ENCODE measurements at regions not wholly inside any gene's neighbourhood (a gene's known extent, or its start where the extent isn't known, plus 50 kb on each side); places are given as distances from the start of the nearest gene placed in this dataset.
"Not testable (repeated sequence)": the region's sequence is repeated elsewhere in the genome, so short reads cannot be mapped to it uniquely, and the experiment has no call there.

GRCh38 chr19:27419217-27419616, 1793.7 kb downstream of the UQCRFS1 start:
- peaks cover 59% of the 10 kb centered on the region for H3K9me3 ChIP-seq (ENCODE audit: low read depth, low read length, poor library complexity, severe bottlenecking)
- DNase-seq (ENCODE audit: low spot score); CTCF ChIA-PET; H3K4me3 ChIP-seq (ENCODE audit: low read depth, low read length, poor library complexity, severe bottlenecking); BruUV-seq (replicated peaks); H3K4me1 ChIP-seq (ENCODE audit: insufficient read depth, low read length, poor library complexity, severe bottlenecking); H3K27ac ChIP-seq (ENCODE audit: low read depth, low read length, poor library complexity, severe bottlenecking); H3K36me3 ChIP-seq (ENCODE audit: insufficient read depth, low read length, poor library complexity, severe bottlenecking); POLR2A ChIA-PET (ENCODE audit: low non-redundant PET); intact Hi-C loops (cut with micrococcal nuclease; ENCODE audit: unreplicated experiment); H3K27me3 ChIP-seq (replicated peaks; ENCODE audit: insufficient read depth, low read depth, low read length, poor library complexity): not testable (repeated sequence)

- TF ChIP-seq CTCF (conservative IDR thresholded peaks at IDR 0.05; ENCODE audit: low read depth, low read length) (no peak), EZH2 (IDR thresholded peaks at IDR 0.05; ENCODE audit: borderline replicate concordance, low read depth, low read length, poor library complexity, severe bottlenecking) (no peak)
- no TSS peak for BruUV-seq (replicated peaks)
- no peaks in the 10 kb centered on the region for H3K36me3 ChIP-seq (ENCODE audit: insufficient read depth, low read length, poor library complexity, severe bottlenecking)
- H3K9me3 ChIP-seq (ENCODE audit: low read depth, low read length, poor library complexity, severe bottlenecking), result peaks cover 72% of the 10 kb centered on the region
- no peak overlapping the region for H3K27ac ChIP-seq (ENCODE audit: low read depth, low read length, poor library complexity, severe bottlenecking)
- no peaks in the 10 kb centered on the region for H3K27me3 ChIP-seq (replicated peaks; ENCODE audit: insufficient read depth, low read depth, low read length, poor library complexity)
- intact Hi-C loops (cut with micrococcal nuclease; ENCODE audit: unreplicated experiment), result no loop called here
- CTCF ChIA-PET, result no interaction called here
- no peak overlapping the region for H3K4me3 ChIP-seq (ENCODE audit: low read depth, low read length, poor library complexity, severe bottlenecking)
- POLR2A ChIA-PET (ENCODE audit: low non-redundant PET), result no interaction called here
- no peak for DNase-seq (ENCODE audit: low spot score)
- no peaks in the 10 kb centered on the region for H3K4me1 ChIP-seq (ENCODE audit: insufficient read depth, low read length, poor library complexity, severe bottlenecking)
These were observed 1819.4 kb downstream of the UQCRFS1 start for GRCh38 chr19:27393591-27393990.

- no TSS peak for BruUV-seq (replicated peaks)
- CTCF ChIA-PET, result no interaction called here
- POLR2A ChIA-PET (ENCODE audit: low non-redundant PET), result no interaction called here
- H3K27me3 ChIP-seq (replicated peaks; ENCODE audit: insufficient read depth, low read depth, low read length, poor library complexity), result no peaks in the 10 kb centered on the region
- TF ChIP-seq EZH2 (IDR thresholded peaks at IDR 0.05; ENCODE audit: borderline replicate concordance, low read depth, low read length, poor library complexity, severe bottlenecking) (no peak), CTCF (conservative IDR thresholded peaks at IDR 0.05; ENCODE audit: low read depth, low read length) (no peak)
- no peaks in the 10 kb centered on the region for H3K36me3 ChIP-seq (ENCODE audit: insufficient read depth, low read length, poor library complexity, severe bottlenecking)
- no peak overlapping the region for H3K4me3 ChIP-seq (ENCODE audit: low read depth, low read length, poor library complexity, severe bottlenecking)
- H3K9me3 ChIP-seq (ENCODE audit: low read depth, low read length, poor library complexity, severe bottlenecking), result peaks cover 76% of the 10 kb centered on the region
- H3K4me1 ChIP-seq (ENCODE audit: insufficient read depth, low read length, poor library complexity, severe bottlenecking), result no peaks in the 10 kb centered on the region
- DNase-seq (ENCODE audit: low spot score), result no peak
- intact Hi-C loops (cut with micrococcal nuclease; ENCODE audit: unreplicated experiment), result no loop called here
- H3K27ac ChIP-seq (ENCODE audit: low read depth, low read length, poor library complexity, severe bottlenecking), result no peak overlapping the region
These were observed 1820.8 kb downstream of the UQCRFS1 start for GRCh38 chr19:27392027-27392632.

- BruUV-seq (replicated peaks); DNase-seq (ENCODE audit: low spot score); H3K4me1 ChIP-seq (ENCODE audit: insufficient read depth, low read length, poor library complexity, severe bottlenecking); intact Hi-C loops (cut with micrococcal nuclease; ENCODE audit: unreplicated experiment); CTCF ChIA-PET; H3K4me3 ChIP-seq (ENCODE audit: low read depth, low read length, poor library complexity, severe bottlenecking); H3K36me3 ChIP-seq (ENCODE audit: insufficient read depth, low read length, poor library complexity, severe bottlenecking); POLR2A ChIA-PET (ENCODE audit: low non-redundant PET); H3K27ac ChIP-seq (ENCODE audit: low read depth, low read length, poor library complexity, severe bottlenecking); H3K27me3 ChIP-seq (replicated peaks; ENCODE audit: insufficient read depth, low read depth, low read length, poor library complexity): not testable (repeated sequence)
- H3K9me3 ChIP-seq (ENCODE audit: low read depth, low read length, poor library complexity, severe bottlenecking), result peaks cover 41% of the 10 kb centered on the region
These were observed 1833.6 kb downstream of the UQCRFS1 start for GRCh38 chr19:27379306-27379705.

- intact Hi-C loops (cut with micrococcal nuclease; ENCODE audit: unreplicated experiment); H3K27ac ChIP-seq (ENCODE audit: low read depth, low read length, poor library complexity, severe bottlenecking); H3K4me1 ChIP-seq (ENCODE audit: insufficient read depth, low read length, poor library complexity, severe bottlenecking); CTCF ChIA-PET; H3K4me3 ChIP-seq (ENCODE audit: low read depth, low read length, poor library complexity, severe bottlenecking); BruUV-seq (replicated peaks); H3K27me3 ChIP-seq (replicated peaks; ENCODE audit: insufficient read depth, low read depth, low read length, poor library complexity); DNase-seq (ENCODE audit: low spot score); H3K36me3 ChIP-seq (ENCODE audit: insufficient read depth, low read length, poor library complexity, severe bottlenecking); POLR2A ChIA-PET (ENCODE audit: low non-redundant PET): not testable (repeated sequence)
- peaks cover 59% of the 10 kb centered on the region for H3K9me3 ChIP-seq (ENCODE audit: low read depth, low read length, poor library complexity, severe bottlenecking)
These were observed 1843.3 kb downstream of the UQCRFS1 start for GRCh38 chr19:27369603-27370002.

GRCh38 chr19:27362438-27362837, 1850.5 kb downstream of the UQCRFS1 start:
- POLR2A ChIA-PET (ENCODE audit: low non-redundant PET); H3K36me3 ChIP-seq (ENCODE audit: insufficient read depth, low read length, poor library complexity, severe bottlenecking); CTCF ChIA-PET; BruUV-seq (replicated peaks); DNase-seq (ENCODE audit: low spot score); H3K27ac ChIP-seq (ENCODE audit: low read depth, low read length, poor library complexity, severe bottlenecking); intact Hi-C loops (cut with micrococcal nuclease; ENCODE audit: unreplicated experiment); H3K4me3 ChIP-seq (ENCODE audit: low read depth, low read length, poor library complexity, severe bottlenecking); H3K4me1 ChIP-seq (ENCODE audit: insufficient read depth, low read length, poor library complexity, severe bottlenecking); H3K27me3 ChIP-seq (replicated peaks; ENCODE audit: insufficient read depth, low read depth, low read length, poor library complexity): not testable (repeated sequence)
- H3K9me3 ChIP-seq (ENCODE audit: low read depth, low read length, poor library complexity, severe bottlenecking), result peaks cover 76% of the 10 kb centered on the region

Data from A673 (cell line).